Panc1 (cell line): ENCODE measurements at regions not wholly inside any gene's neighbourhood (a gene's known extent, or its start where the extent isn't known, plus 50 kb on each side); places are given as distances from the start of the nearest gene placed in this dataset.

ENCODE experiments used
- ATAC-seq: fragments of 200-7000 bp; cut with Tn5 transposase; 2 replicates; pipeline ENCODE4 v1.9.1; 2020; ENCODE audit warnings: mild to moderate bottlenecking, moderate library complexity
- BruUV-seq: library from RNA; stranded (reverse); fragments of 400-500 nt; replicated peaks from 2 replicates; lab custom pipeline; 2021; lab: Mats Ljungman, UMichigan
- CTCF ChIA-PET: fragments of 300-600 bp; sonication (Branson Sonifier 250); formaldehyde crosslinking; loops from one replicate; lab custom pipeline; 2022; ENCODE audit warnings: antibody characterized with exemption; lab: Charles Lee
- POLR2A ChIA-PET: fragments of 300-600 bp; sonication (Branson Sonifier 250); formaldehyde crosslinking; loops from one replicate; lab custom pipeline; 2022; ENCODE audit warnings: antibody characterized with exemption; lab: Charles Lee
- DNase-seq: peaks from one replicate; pipeline ENCODE4 v3.0.0-alpha.2; 2010; ENCODE audit warnings: low read depth, low spot score
- H3K27ac ChIP-seq: 2 replicates; pipeline ENCODE4 v1.5.1; 2011; ENCODE audit warnings: mild to moderate bottlenecking, low read length, inconsistent platforms
- H3K27me3 ChIP-seq: fragments of 200-500 bp; sonication (Bioruptor generic); 2 replicates; pipeline ENCODE4 v1.6.0; 2014; ENCODE audit warnings: low read length, inconsistent platforms; ENCODE audit not compliant: control insufficient read depth, insufficient read depth
- H3K36me3 ChIP-seq: fragments of 200-500 bp; sonication (Bioruptor generic); 2 replicates; pipeline ENCODE4 v1.5.1; 2014; ENCODE audit warnings: inconsistent platforms, mild to moderate bottlenecking, low read length, moderate library complexity; ENCODE audit not compliant: control insufficient read depth, insufficient read depth
- H3K4me1 ChIP-seq: 2 replicates; pipeline ENCODE4 v1.5.1; 2011; ENCODE audit warnings: inconsistent platforms, mild to moderate bottlenecking, low read length, moderate library complexity; ENCODE audit not compliant: control insufficient read depth, insufficient read depth
- H3K4me3 ChIP-seq, 2 experiments: 2 replicates each; pipeline ENCODE4 v1.5.1; 2011 to 2012; ENCODE audit warnings: low read depth in 2 of 2, low read length in 2 of 2, mild to moderate bottlenecking in 2 of 2, inconsistent platforms in 1 of 2, moderate library complexity in 1 of 2
- H3K9me3 ChIP-seq: fragments of 200-500 bp; sonication (Bioruptor generic); 2 replicates; pipeline ENCODE4 v1.5.1; 2014; ENCODE audit warnings: low read depth, mild to moderate bottlenecking, inconsistent platforms, low read length, moderate library complexity; ENCODE audit not compliant: control insufficient read depth, insufficient read depth
- CTCF ChIP-seq: fragments of 450-650 bp; IDR thresholded peaks from 2 replicates; pipeline ENCODE4 v1.5.1; 2017; ENCODE audit warnings: mild to moderate bottlenecking
- POLR2AphosphoS5 ChIP-seq: IDR thresholded peaks from 2 replicates; pipeline ENCODE4 v1.6.1; 2012; ENCODE audit warnings: mild to moderate bottlenecking, low read depth, low read length, moderate library complexity
- REST ChIP-seq, 2 experiments: IDR thresholded peaks; 2 replicates each; pipeline ENCODE4 v1.6.1; 2011 to 2012; ENCODE audit warnings: low read depth in 2 of 2, control low read depth in 1 of 2, low read length in 1 of 2, mild to moderate bottlenecking in 1 of 2, moderate library complexity in 1 of 2; ENCODE audit not compliant: insufficient read depth in 1 of 2
- SIN3A ChIP-seq: IDR thresholded peaks from 2 replicates; pipeline ENCODE4 v1.6.1; 2012; ENCODE audit warnings: low read depth, mild to moderate bottlenecking, low read length, moderate library complexity, borderline replicate concordance; ENCODE audit not compliant: insufficient read depth
- TCF7L2 ChIP-seq: IDR thresholded peaks from 2 replicates; pipeline ENCODE4 v1.6.1; 2011; ENCODE audit warnings: mild to moderate bottlenecking, low read depth, low read length, inconsistent platforms
- in situ Hi-C: cut with HindIII; loops from 2 replicates; pipeline ENCODE4 v1.10.0; 2016; ENCODE audit warnings: low sequenced_read_pairs, low pct_unique_long_range_greater_than_20kb
- intact Hi-C: fragments of 100-400 bp; cut with micrococcal nuclease; formaldehyde crosslinking; loops from one replicate; pipeline ENCODE4 v1.10.0; 2022; ENCODE audit not compliant: unreplicated experiment

- intact Hi-C loops: no loop called here
- TF ChIP-seq REST (IDR thresholded peaks at IDR 0.05; ENCODE audit: insufficient read depth in 1 of 2, low read depth in 2 of 2, low read length in 1 of 2) (no peak), TCF7L2 (no peak), SIN3A (no peak), POLR2AphosphoS5 (no peak), CTCF (no peak)
- no peak overlapping the region for H3K27ac ChIP-seq
These were observed 50.2 kb upstream of the ATXN1 start for GRCh38 chr6:16811277-16811979.

More at GRCh38 chr6:16811277-16811979, 50.2 kb upstream of the ATXN1 start:
- ATAC-seq: no peak
- POLR2A ChIA-PET: no interaction called here
- Histone ChIP-seq H3K4me3 (no peak overlapping the region), H3K27me3 (no peaks in the 10 kb centered on the region), H3K9me3 (peaks cover 14% of the 10 kb centered on the region; the same call in 1 of the 2 replicates), H3K36me3 (no peaks in the 10 kb centered on the region), H3K4me1 (no peaks in the 10 kb centered on the region)
- in situ Hi-C loops: no loop called here
- CTCF ChIA-PET: no interaction called here
- BruUV-seq: no TSS peak
- no peak for DNase-seq
